ENCODE measurements at regions not wholly inside any gene's neighbourhood (a gene's known extent, or its start where the extent isn't known, plus 50 kb on each side); places are given as distances from the start of the nearest gene placed in this dataset.
A peak's percentile ranks its signal among the peaks of the same experiment; 100 is the strongest.

GRCh38 chrX:21126661-21127060 is 247.6 kb upstream of the CNKSR2 start:
- H3K4me3 ChIP-seq (ENCODE audit: low read length) = no peak overlapping the region
- TF ChIP-seq CTCF (conservative IDR thresholded peaks at IDR 0.05; ENCODE audit: low read depth, low read length) = no peak
- DNase-seq (ENCODE audit: low read depth) = no peak

- DNase-seq (ENCODE audit: low read depth) = no peak
- H3K4me3 ChIP-seq (ENCODE audit: low read length) = no peak overlapping the region
- no peak for TF ChIP-seq CTCF (conservative IDR thresholded peaks at IDR 0.05; ENCODE audit: low read depth, low read length)
Observed at GRCh38 chrX:21131346-21131745, 242.9 kb upstream of the CNKSR2 start.

- TF ChIP-seq CTCF (conservative IDR thresholded peaks at IDR 0.05; ENCODE audit: low read depth, low read length) = no peak
- no peak overlapping the region for H3K4me3 ChIP-seq (ENCODE audit: low read length)
- DNase-seq (ENCODE audit: low read depth) = no peak
Observed at GRCh38 chrX:21131786-21132185, 242.4 kb upstream of the CNKSR2 start.

GRCh38 chrX:21132686-21133393 is 241.4 kb upstream of the CNKSR2 start:
- no peak for TF ChIP-seq CTCF (conservative IDR thresholded peaks at IDR 0.05; ENCODE audit: low read depth, low read length)
- no peak overlapping the region for H3K4me3 ChIP-seq (ENCODE audit: low read length)
- peak; percentile 61 for DNase-seq (ENCODE audit: low read depth)

GRCh38 chrX:21150208-21150607 is 224.0 kb upstream of the CNKSR2 start:
- no peak for DNase-seq (ENCODE audit: low read depth)
- no peak for TF ChIP-seq CTCF (conservative IDR thresholded peaks at IDR 0.05; ENCODE audit: low read depth, low read length)

GRCh38 chrX:21151051-21151450 is 223.2 kb upstream of the CNKSR2 start:
- no peak overlapping the region for H3K4me3 ChIP-seq (ENCODE audit: low read length)
- TF ChIP-seq CTCF (conservative IDR thresholded peaks at IDR 0.05; ENCODE audit: low read depth, low read length) = no peak
- DNase-seq (ENCODE audit: low read depth) = no peak

More at GRCh38 chrX:21150208-21150607, 224.0 kb upstream of the CNKSR2 start:
- H3K4me3 ChIP-seq (ENCODE audit: low read length) = no peak overlapping the region

- no peak for DNase-seq (ENCODE audit: low read depth)
- no peak overlapping the region for H3K4me3 ChIP-seq (ENCODE audit: low read length)
- no peak for TF ChIP-seq CTCF (conservative IDR thresholded peaks at IDR 0.05; ENCODE audit: low read depth, low read length)
Observed at GRCh38 chrX:21153033-21153432, 221.2 kb upstream of the CNKSR2 start.

Data from retinal pigment epithelial cell (primary cell).